HFFc6 (cell line): ENCODE measurements at regions not wholly inside any gene's neighbourhood (a gene's known extent, or its start where the extent isn't known, plus 50 kb on each side); places are given as distances from the start of the nearest gene placed in this dataset.
A peak's percentile ranks its signal among the peaks of the same experiment; 100 is the strongest.

Experiments used
- DNase-seq: peaks from one replicate; pipeline ENCODE4 v3.0.0-alpha.2; 2018
- H3K27ac Mint-ChIP-seq: 2 replicates; pipeline ENCODE4 v1.8.0; 2020; ENCODE audit warnings: mild to moderate bottlenecking, mixed read lengths
- H3K27me3 Mint-ChIP-seq: 2 replicates; pipeline ENCODE4 v1.8.0; 2021; ENCODE audit warnings: mild to moderate bottlenecking, moderate library complexity, mixed read lengths; ENCODE audit not compliant: insufficient read depth
- H3K36me3 Mint-ChIP-seq: 2 replicates; pipeline ENCODE4 v1.8.0; 2021; ENCODE audit warnings: low read depth, mixed read lengths
- H3K4me1 Mint-ChIP-seq: 2 replicates; pipeline ENCODE4 v1.8.0; 2020; ENCODE audit warnings: low read depth, mixed read lengths
- H3K4me3 Mint-ChIP-seq: 2 replicates; pipeline ENCODE4 v1.8.0; 2020; ENCODE audit warnings: mild to moderate bottlenecking, moderate library complexity, mixed read lengths
- H3K9me3 Mint-ChIP-seq: 2 replicates; pipeline ENCODE4 v1.8.0; 2020; ENCODE audit warnings: mild to moderate bottlenecking, mixed read lengths
- CTCF ChIP-seq: fragments of 200-600 bp; sonication (generic); IDR thresholded peaks from 2 replicates; pipeline ENCODE4 v1.5.0; 2021; ENCODE audit warnings: antibody characterized with exemption, mild to moderate bottlenecking

DNA sequence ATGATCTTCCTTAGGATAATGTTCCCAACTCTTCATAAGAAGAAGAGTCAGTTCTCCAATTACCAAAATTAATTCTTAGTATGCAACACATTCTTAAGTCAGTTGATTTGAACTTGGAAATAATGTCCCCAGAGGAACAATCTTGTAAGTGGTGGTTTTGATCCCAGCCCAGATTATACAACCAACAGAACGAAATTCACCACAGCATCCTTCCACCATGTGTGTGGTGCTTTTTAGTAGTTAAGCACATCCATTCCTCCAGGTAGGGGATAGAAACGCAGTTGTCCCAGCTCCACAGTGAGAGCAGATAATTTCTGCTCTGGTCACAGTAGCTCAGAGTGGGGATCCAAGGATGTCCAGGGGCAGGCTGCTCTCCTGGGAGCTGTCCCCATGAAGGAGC, 161.7 kb upstream of the SLC39A10 start:
- H3K4me3 Mint-ChIP-seq: no peak overlapping the region
- H3K36me3 Mint-ChIP-seq: no peaks in the 10 kb centered on the region
- H3K4me1 Mint-ChIP-seq: peaks cover 52% of the 10 kb centered on the region
- no peaks in the 10 kb centered on the region for H3K27me3 Mint-ChIP-seq
- TF ChIP-seq CTCF: no peak
- DNase-seq: no peak
- H3K27ac Mint-ChIP-seq: no peak overlapping the region
- no peaks in the 10 kb centered on the region for H3K9me3 Mint-ChIP-seq

- Mint-ChIP-seq H3K9me3 (no peaks in the 10 kb centered on the region), H3K4me1 (peaks cover 47% of the 10 kb centered on the region), H3K27ac (no peak overlapping the region), H3K27me3 (no peaks in the 10 kb centered on the region), H3K4me3 (no peak overlapping the region), H3K36me3 (no peaks in the 10 kb centered on the region)
- no peak for TF ChIP-seq CTCF
- DNase-seq: no peak
These were observed 162.6 kb upstream of the SLC39A10 start for GRCh38 chr2:195494451-195494850.

DNA sequence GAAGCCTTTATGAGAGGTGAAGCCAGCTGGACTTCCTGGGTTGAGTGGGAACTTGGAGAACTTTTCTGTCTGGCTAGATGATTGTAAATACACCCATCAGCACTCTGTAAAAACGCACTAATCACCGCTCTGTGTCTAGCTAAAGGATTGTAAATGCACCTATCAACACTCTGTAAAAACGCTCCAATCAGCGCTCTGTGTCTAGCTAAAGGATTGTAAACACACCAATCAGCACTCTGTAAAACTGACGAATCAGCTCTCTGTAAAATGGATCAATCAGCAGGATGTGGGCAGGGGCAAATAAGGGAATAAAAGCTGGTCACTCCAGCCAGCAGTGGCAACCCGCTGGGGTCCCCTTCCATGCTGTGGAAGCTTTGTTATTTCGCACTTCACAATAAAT, 163.6 kb upstream of the SLC39A10 start:
- Mint-ChIP-seq H3K27ac (no peak overlapping the region), H3K27me3 (no peaks in the 10 kb centered on the region), H3K36me3 (no peaks in the 10 kb centered on the region), H3K4me3 (no peak overlapping the region), H3K9me3 (no peaks in the 10 kb centered on the region), H3K4me1 (peaks cover 37% of the 10 kb centered on the region)
- no peak for TF ChIP-seq CTCF
- DNase-seq: no peak

DNA sequence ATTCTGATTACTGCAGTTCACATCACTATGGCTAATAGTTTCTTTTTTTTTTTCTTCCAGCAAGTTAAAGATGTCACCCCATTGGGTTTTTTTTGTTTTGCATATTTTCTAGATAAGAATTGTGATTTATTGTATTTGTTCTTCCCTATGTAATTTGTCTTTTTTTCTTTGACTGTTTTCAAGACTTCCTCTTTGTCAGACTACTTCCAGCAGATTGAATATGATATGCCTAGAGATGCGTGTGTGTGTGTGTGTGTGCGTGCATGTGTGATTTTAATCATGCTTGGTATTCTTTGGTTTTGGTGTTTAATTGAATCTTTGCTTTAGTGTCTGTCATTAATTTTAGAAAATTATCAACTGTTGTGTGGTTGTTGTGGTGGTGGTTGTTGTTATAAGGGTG, 166.7 kb upstream of the SLC39A10 start:
- TF ChIP-seq CTCF: no peak
- no peak overlapping the region for H3K27ac Mint-ChIP-seq
- DNase-seq: no peak
- H3K36me3 Mint-ChIP-seq: no peaks in the 10 kb centered on the region
- peaks cover 35% of the 10 kb centered on the region for H3K4me1 Mint-ChIP-seq
- no peaks in the 10 kb centered on the region for H3K27me3 Mint-ChIP-seq
- H3K4me3 Mint-ChIP-seq: no peak overlapping the region
- H3K9me3 Mint-ChIP-seq: no peaks in the 10 kb centered on the region

- Mint-ChIP-seq H3K27ac (no peak overlapping the region), H3K9me3 (no peaks in the 10 kb centered on the region), H3K36me3 (no peaks in the 10 kb centered on the region), H3K4me3 (no peak overlapping the region), H3K4me1 (peaks cover 25% of the 10 kb centered on the region), H3K27me3 (no peaks in the 10 kb centered on the region)
- TF ChIP-seq CTCF: no peak
- no peak for DNase-seq
These were observed 167.9 kb upstream of the SLC39A10 start for GRCh38 chr2:195489101-195489500.

DNA sequence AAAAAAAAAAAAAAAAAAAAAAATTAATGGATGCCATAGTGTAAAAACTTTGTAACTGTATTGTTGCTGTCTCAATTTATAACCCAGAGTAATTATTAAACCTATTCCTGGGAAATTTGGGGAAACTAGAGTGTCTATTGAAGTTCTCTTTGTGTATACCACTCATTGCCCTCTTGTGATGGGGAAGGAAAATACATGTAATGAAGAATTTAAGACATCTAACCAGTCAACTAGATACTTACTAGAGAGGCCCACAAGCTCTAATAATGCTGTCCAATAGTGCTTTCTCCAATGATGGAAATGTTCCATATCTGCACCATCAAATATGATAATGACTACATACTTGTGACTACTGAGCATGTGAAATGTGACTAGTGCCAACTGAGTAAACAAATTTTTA, 168.5 kb upstream of the SLC39A10 start:
- Mint-ChIP-seq H3K4me1 (peaks cover 21% of the 10 kb centered on the region), H3K27ac (no peak overlapping the region), H3K9me3 (no peaks in the 10 kb centered on the region), H3K27me3 (no peaks in the 10 kb centered on the region), H3K4me3 (no peak overlapping the region), H3K36me3 (no peaks in the 10 kb centered on the region)
- 0 out of 2 replicates have a peak, but pooled peaks have one; percentile 9 for TF ChIP-seq CTCF
- peak; percentile 9 for DNase-seq
